Activated T-helper 17 cell treated with anti-CD3 and anti-CD28 coated beads, Interleukin-2, amount 50 U/mL, for 72 hours (primary cell): ENCODE measurements at regions not wholly inside any gene's neighbourhood (a gene's known extent, or its start where the extent isn't known, plus 50 kb on each side); places are given as distances from the start of the nearest gene placed in this dataset.

Source experiments
- ATAC-seq: fragments of 150-1000 bp; cut with Tn5 transposase; replicated peaks from 2 replicates; pipeline ENCODE4 v1.10.0; 2021; ENCODE audit warnings: mild to moderate bottlenecking, moderate library complexity
- H3K27ac Mint-ChIP-seq: one replicate; pipeline ENCODE4 v1.8.0; 2022; ENCODE audit warnings: mixed read lengths
- H3K27me3 Mint-ChIP-seq: one replicate; pipeline ENCODE4 v1.8.0; 2022; ENCODE audit warnings: mixed read lengths
- H3K36me3 Mint-ChIP-seq: one replicate; pipeline ENCODE4 v1.8.0; 2022; ENCODE audit warnings: low read depth, mild to moderate bottlenecking, mixed read lengths
- H3K4me1 Mint-ChIP-seq: one replicate; pipeline ENCODE4 v1.8.0; 2022; ENCODE audit warnings: mixed read lengths
- H3K4me3 Mint-ChIP-seq: one replicate; pipeline ENCODE4 v1.8.0; 2022; ENCODE audit warnings: mild to moderate bottlenecking, mixed read lengths
- H3K9me3 Mint-ChIP-seq: one replicate; pipeline ENCODE4 v1.8.0; 2022; ENCODE audit warnings: mixed read lengths

DNA sequence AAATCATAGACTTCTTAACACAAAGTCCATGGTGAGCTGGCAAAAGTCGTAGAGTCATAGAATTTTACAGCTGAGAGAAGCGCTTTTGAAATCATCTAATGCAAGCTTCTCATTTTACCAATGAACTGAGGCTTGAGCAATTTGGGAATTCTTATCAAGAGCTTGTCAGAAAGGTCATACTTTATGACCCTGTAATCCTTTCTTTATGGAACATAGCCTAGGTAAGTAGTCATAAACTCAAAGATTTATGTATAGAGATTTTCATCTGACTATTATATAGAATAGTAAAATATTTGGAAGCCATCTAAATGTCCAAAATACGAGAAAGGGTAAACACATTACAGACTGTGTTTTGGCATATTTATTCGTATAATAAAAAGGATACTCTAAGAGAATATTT is 563.5 kb downstream of the PCDH7 start:
- Mint-ChIP-seq H3K4me1 (no peaks in the 10 kb centered on the region), H3K27ac (no peak overlapping the region), H3K27me3 (no peaks in the 10 kb centered on the region), H3K36me3 (no peaks in the 10 kb centered on the region), H3K9me3 (peaks cover 14% of the 10 kb centered on the region), H3K4me3 (no peak overlapping the region)
- ATAC-seq: no peak

DNA sequence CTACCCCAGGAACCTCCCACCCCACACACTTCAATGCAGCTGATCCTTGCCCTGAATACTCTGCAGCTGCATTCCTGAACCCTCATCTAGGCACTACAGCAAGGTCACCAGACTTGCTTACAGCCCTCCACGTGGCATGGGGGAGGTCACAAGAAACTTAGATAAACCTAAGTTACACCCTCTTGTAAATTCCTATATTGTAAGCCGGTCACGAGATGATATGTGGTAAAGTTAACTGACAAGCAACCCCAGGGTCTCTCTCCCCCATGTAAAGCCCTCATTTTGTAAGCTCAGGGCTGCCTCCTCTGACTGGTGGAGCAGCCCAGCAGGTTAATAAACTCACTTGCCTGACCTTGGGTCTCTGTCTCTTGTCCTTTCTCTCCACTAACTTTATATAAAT is 570.7 kb downstream of the PCDH7 start:
- ATAC-seq: no peak
- Mint-ChIP-seq H3K4me1 (no peaks in the 10 kb centered on the region), H3K27ac (no peak overlapping the region), H3K27me3 (no peaks in the 10 kb centered on the region), H3K36me3 (no peaks in the 10 kb centered on the region), H3K4me3 (no peak overlapping the region), H3K9me3 (peaks cover 19% of the 10 kb centered on the region)

DNA sequence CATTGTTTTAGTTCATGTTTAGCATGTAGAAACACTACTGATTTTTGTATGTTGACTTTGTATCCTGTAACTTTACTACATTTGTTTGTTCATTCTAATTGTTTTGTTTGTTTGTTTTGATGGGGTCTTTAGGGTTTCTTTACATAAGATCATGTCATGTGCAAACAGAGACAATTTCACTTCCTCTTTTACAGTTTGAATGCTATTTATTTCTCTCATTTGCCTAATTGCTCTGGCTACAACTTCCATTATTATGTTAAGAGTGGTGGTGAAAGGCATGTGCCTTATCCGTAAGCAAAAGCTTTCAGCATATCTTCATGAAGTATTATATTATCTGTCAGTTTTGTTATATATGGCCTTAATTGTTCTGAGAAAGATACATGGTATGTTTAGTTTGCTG is 571.1 kb downstream of the PCDH7 start:
- no peaks in the 10 kb centered on the region for H3K27me3 Mint-ChIP-seq

DNA sequence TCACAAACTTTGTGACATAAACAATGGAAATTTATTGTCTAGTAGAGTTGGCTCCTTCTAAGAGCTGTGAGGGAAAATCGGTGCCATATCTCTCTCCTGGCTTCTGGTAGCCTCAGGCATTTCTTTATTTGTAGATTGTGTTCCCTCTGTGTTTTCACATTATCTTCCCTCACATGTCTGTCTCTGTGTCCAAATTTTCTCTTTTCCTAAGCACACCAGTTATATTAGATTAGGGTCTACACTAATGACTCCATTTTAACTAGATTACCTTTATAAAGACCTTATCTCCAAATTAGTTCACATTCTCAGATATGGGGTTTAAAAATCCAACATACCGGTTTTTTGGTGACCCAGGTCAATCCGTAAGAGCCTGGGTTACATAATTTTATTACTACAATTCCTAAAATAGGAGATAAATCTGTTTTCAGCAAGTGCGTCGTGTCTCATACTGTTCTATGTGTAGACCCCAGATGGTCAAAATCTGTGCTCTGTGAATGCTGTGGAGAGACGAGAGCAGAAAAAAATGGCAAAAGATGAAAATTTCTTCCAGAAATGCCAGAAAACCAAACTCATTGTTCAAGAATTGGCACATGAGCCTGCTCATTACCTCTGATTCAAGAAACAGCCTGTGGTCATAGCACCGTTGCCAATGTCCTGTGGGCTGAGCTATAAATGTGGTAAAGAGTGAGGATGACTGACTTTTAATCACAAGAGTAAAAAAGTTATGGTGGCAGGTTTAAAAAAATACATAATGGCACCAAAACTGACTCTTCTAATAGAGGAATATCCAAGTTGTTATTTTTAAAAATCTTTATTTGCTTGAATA is 574.7 kb downstream of the PCDH7 start:
- Mint-ChIP-seq H3K4me1 (no peaks in the 10 kb centered on the region), H3K9me3 (peaks cover 15% of the 10 kb centered on the region), H3K36me3 (no peaks in the 10 kb centered on the region), H3K4me3 (no peak overlapping the region), H3K27ac (no peak overlapping the region), H3K27me3 (no peaks in the 10 kb centered on the region)
- no peak for ATAC-seq

More for the DNA sequence above, 571.1 kb downstream of the PCDH7 start:
- peaks cover 19% of the 10 kb centered on the region for H3K9me3 Mint-ChIP-seq
- no peaks in the 10 kb centered on the region for H3K36me3 Mint-ChIP-seq
- no peaks in the 10 kb centered on the region for H3K4me1 Mint-ChIP-seq
- no peak for ATAC-seq
- no peak overlapping the region for H3K4me3 Mint-ChIP-seq
- no peak overlapping the region for H3K27ac Mint-ChIP-seq

DNA sequence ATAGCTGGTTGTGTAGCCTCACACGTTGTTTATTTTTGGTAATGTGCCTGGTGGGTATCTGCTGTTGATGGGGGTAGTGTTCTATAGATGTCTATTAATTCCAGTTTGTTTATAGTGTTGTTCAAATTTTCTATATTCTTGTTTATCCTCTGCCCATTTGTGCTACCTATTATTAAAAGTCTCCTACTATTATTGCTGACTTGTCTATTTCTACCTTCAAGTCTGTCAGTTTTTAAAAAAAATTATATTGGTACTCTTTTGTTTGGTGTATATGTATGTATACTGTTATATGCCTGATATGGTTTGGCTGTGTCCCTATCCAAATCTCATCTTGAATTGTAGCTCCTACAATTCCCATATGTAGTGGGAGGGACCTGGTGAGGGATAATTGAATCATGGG is 578.6 kb downstream of the PCDH7 start:
- no peaks in the 10 kb centered on the region for H3K4me1 Mint-ChIP-seq
- no peak overlapping the region for H3K27ac Mint-ChIP-seq
- ATAC-seq: no peak
- no peak overlapping the region for H3K4me3 Mint-ChIP-seq
- H3K36me3 Mint-ChIP-seq: no peaks in the 10 kb centered on the region
- H3K9me3 Mint-ChIP-seq: peaks cover 9% of the 10 kb centered on the region
- no peaks in the 10 kb centered on the region for H3K27me3 Mint-ChIP-seq

DNA sequence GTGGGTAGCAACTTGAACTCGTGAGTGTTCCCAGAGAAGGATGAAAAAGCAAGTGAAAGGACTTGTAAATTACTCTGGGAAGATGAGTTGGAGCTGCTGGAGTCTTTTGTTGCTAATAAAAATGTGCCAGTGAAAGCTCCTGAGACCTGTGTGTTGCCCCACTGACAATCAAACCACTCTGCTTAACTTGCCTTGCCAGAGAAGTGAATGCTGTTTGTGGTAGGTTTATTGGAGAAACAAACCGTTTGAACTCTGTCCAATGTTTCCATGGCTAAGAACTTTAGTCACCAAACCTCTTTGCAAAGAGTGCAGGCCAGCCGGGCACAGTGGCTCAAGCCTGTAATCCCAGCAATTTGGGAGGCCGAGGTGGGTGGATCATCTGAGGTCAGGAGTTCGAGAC is 586.9 kb downstream of the PCDH7 start:
- no peak overlapping the region for H3K4me3 Mint-ChIP-seq
- no peaks in the 10 kb centered on the region for H3K27me3 Mint-ChIP-seq
- H3K27ac Mint-ChIP-seq: no peak overlapping the region
- H3K4me1 Mint-ChIP-seq: no peaks in the 10 kb centered on the region
- H3K36me3 Mint-ChIP-seq: no peaks in the 10 kb centered on the region
- no peak for ATAC-seq
- peaks cover 17% of the 10 kb centered on the region for H3K9me3 Mint-ChIP-seq

DNA sequence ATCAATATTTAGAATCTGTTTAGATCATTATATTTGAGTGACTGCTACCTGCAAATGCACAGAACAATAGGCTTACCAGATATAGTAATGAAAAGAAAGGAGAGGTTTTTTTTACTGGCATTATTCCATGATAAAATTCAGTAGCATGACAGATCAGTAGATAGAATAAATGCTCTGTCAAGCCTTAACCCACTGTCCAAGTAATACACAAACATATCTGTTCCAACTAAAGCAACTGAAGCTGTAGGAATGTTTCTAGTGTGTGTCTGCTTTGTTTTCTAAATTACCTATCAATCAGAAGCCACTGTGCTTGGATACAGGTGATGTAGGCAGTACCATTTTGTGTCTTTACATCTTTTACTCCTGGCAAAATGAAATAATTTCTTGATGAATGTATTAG is 604.6 kb downstream of the PCDH7 start:
- Mint-ChIP-seq H3K4me1 (no peaks in the 10 kb centered on the region), H3K9me3 (peaks cover 9% of the 10 kb centered on the region), H3K27ac (no peak overlapping the region), H3K36me3 (no peaks in the 10 kb centered on the region), H3K27me3 (no peaks in the 10 kb centered on the region), H3K4me3 (no peak overlapping the region)
- no peak for ATAC-seq

DNA sequence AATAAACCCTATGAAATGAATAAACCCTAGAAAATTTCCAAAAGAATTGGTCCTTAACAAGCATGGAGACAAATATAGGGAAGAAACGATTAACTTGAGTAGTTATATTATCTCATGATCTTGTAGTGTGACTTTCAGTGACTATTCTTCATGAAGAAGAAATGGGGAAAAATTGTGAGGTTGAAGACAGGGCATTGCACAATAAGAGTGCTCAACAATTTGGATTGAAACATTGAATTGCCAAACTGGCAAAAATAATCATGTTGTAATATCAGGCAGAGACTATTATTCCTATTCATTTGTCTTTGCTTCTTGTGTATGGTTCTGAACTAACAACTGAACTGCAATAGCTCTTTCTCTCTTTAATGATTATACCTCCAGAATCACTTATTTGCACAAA is 605.1 kb downstream of the PCDH7 start:
- ATAC-seq: no peak
- H3K9me3 Mint-ChIP-seq: peaks cover 9% of the 10 kb centered on the region
- no peak overlapping the region for H3K27ac Mint-ChIP-seq
- no peaks in the 10 kb centered on the region for H3K4me1 Mint-ChIP-seq
- no peak overlapping the region for H3K4me3 Mint-ChIP-seq
- H3K36me3 Mint-ChIP-seq: no peaks in the 10 kb centered on the region
- H3K27me3 Mint-ChIP-seq: no peaks in the 10 kb centered on the region

DNA sequence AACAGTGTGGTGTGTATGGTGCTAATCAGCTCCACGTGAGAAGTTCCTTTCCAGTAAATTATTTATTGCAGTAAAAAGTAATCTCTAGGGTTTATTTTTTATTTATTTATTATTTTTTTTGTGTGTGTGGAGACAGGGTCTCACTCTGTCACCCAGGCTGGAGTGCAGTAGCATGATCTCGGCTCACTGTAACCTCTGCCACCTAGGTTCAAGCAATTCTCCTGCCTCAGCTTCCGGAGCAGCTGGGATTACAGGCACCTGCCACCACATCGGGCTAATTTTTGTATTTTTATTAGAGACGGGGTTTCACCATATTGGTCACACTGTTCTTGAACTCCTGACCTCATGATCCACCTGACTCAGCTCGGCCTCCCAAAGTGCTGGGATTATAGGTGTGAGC is 606.9 kb downstream of the PCDH7 start:
- Mint-ChIP-seq H3K4me1 (no peaks in the 10 kb centered on the region), H3K27me3 (no peaks in the 10 kb centered on the region), H3K4me3 (no peak overlapping the region), H3K27ac (no peak overlapping the region), H3K36me3 (no peaks in the 10 kb centered on the region), H3K9me3 (peaks cover 4% of the 10 kb centered on the region)
- ATAC-seq: no peak

DNA sequence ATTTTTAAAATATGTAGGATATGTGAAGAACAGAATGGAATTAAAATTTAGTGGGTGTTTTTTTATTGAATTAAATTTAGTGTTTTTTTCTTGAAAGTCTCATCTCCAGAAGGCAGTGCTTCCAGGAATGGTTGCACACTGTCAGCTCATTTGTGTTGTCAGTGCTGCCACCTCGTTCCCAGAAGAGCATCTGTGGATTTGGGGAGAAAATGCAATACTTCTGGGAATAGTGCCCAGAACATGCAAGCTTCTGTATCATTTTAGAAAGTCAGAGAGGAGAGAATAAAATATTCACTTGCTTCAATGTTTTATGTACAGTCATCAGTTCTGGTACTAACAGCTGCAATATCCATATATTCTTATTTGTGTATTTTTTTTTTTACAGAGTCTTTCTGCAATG is 608.8 kb downstream of the PCDH7 start:
- H3K36me3 Mint-ChIP-seq: no peaks in the 10 kb centered on the region
- ATAC-seq: no peak
- no peaks in the 10 kb centered on the region for H3K4me1 Mint-ChIP-seq
- H3K9me3 Mint-ChIP-seq: no peaks in the 10 kb centered on the region
- H3K27ac Mint-ChIP-seq: no peak overlapping the region
- no peak overlapping the region for H3K4me3 Mint-ChIP-seq
- no peaks in the 10 kb centered on the region for H3K27me3 Mint-ChIP-seq

DNA sequence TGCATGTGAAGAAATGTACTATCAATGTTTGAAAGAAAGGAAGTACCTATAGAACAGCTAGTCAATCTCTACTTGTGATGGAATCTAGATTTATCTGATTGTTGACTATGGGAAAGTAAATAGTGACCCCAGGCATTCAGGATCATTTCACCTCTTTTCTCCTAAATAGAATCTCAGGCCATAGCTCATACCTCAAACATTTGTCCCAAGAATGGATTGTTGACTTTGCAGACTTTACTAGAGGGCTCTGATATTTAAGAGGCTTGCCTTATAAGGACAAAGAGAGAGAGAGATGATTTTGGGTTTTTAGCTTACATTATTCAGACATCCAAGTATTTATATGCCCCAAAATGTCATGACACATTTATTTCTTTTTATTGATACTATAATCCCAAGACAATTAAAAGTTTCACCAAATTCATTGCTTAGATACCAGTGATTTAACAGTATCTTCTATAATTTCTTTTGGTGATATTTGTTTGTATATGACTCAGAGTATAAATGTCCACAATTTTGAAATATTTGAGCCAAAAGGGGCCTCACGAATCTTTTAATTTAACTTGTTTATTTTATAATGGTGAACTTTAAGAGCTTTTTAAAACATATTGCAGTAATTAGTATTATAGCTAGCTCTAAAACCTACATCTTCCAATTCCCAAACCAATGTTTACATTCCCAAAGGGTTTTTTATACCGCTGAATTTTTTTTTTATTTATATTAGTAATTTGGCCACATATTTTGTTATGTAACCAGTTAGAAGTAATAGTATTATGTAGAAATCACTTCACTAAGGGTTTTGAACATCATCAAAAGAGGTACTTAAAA is 614.1 kb downstream of the PCDH7 start:
- H3K9me3 Mint-ChIP-seq: peaks cover 3% of the 10 kb centered on the region
- no peaks in the 10 kb centered on the region for H3K4me1 Mint-ChIP-seq
- ATAC-seq: no peak
- no peak overlapping the region for H3K4me3 Mint-ChIP-seq
- H3K36me3 Mint-ChIP-seq: no peaks in the 10 kb centered on the region
- H3K27me3 Mint-ChIP-seq: no peaks in the 10 kb centered on the region
- no peak overlapping the region for H3K27ac Mint-ChIP-seq

DNA sequence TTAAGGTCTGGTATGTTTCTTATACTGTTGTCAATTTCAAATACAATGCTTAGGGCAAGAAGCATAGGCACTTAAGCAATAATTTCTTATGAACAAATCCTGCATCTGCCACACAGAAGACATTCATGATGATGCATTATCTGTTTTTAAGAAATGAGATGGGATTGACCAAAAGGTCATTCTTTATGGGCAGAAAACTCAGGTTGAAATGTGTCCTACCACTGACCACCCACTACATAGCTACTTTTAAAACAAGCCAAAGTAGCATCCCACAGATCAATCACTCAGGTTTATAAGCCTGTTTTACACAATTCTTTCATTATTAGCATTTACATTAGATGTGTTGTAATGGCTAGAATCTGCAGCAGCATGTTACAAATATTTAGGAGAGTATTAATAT is 617.8 kb downstream of the PCDH7 start:
- Mint-ChIP-seq H3K4me1 (no peaks in the 10 kb centered on the region), H3K36me3 (no peaks in the 10 kb centered on the region), H3K27ac (no peak overlapping the region), H3K4me3 (no peak overlapping the region), H3K9me3 (peaks cover 15% of the 10 kb centered on the region), H3K27me3 (no peaks in the 10 kb centered on the region)
- no peak for ATAC-seq

DNA sequence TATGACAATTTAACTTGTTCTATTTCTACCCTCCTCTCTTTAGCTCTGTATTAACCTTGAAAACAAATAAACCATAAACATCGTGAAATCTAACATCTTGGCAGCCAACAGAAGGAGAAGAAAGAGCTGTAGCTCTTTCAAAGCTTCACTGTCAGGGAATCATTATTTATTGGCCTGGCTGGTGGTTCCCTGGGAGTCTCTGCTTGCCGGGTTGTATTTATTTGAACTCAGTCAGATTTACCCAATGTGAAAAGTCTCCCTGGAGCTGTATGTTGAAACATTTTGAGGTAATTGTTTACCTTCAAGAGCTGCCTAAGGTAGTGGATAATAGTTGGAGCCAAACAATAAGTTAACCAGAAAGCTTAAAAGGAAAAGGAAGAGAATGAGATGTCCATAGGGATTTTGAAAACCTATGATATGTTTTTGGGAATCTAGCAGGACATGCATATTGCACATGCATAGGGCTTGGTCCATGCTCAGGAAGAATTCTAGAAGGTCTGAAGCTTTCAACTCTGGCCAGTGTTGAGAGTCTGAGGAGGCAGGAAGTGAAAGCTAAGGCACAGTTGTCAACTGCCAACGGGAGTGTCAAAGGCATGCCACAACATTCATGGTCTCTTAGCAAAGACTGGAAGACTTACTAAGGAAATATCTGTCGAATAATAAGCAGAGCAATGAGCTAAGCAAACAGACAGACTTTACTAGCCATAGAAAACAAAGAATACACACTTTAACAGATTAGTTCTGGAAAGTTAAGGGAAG is 621.6 kb downstream of the PCDH7 start:
- Mint-ChIP-seq H3K27ac (no peak overlapping the region), H3K4me3 (no peak overlapping the region), H3K4me1 (no peaks in the 10 kb centered on the region), H3K36me3 (no peaks in the 10 kb centered on the region), H3K9me3 (peaks cover 15% of the 10 kb centered on the region), H3K27me3 (no peaks in the 10 kb centered on the region)
- ATAC-seq: no peak

DNA sequence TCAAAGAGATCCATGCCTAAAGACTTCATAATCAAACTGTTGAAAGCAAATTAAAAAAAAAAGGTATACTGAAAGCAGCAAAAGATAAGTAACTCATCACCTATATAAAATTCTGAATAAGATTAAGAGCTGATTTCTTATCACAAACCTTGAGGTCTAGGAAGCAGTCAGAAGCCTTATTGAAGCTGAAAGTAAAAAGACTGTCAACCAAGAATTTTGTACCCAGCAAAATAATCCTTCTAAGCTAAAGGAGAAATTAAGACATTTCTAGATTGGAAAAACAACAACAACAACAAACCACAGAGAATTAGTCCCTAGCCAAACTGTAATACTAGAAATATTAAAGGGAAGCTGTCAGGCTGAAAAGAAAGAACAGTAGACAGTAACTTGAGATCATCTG is 622.9 kb downstream of the PCDH7 start:
- no peaks in the 10 kb centered on the region for H3K36me3 Mint-ChIP-seq
- no peaks in the 10 kb centered on the region for H3K27me3 Mint-ChIP-seq
- no peak for ATAC-seq
- no peak overlapping the region for H3K27ac Mint-ChIP-seq
- H3K4me1 Mint-ChIP-seq: no peaks in the 10 kb centered on the region
- peaks cover 12% of the 10 kb centered on the region for H3K9me3 Mint-ChIP-seq
- no peak overlapping the region for H3K4me3 Mint-ChIP-seq

DNA sequence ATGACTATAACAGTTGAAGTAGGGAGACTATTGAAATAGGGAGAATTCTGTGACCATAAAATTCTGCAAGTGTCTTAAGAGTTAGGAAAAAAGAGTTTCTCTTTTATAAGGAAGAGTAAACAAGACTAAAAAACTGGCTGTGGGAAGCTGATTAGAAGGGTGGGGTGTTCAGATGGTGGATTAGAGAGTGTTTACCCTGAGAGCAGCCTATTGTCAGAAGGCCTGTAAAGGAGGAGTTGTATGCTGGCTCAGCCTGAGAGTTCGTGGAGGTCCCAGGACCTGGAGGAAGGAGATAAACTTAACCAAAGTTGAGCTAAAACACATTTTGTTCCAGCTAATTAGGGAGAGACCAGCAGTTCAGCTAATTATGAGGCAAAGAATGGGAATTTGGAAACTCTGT is 629.7 kb downstream of the PCDH7 start:
- H3K27ac Mint-ChIP-seq: no peak overlapping the region
- H3K4me1 Mint-ChIP-seq: no peaks in the 10 kb centered on the region
- no peaks in the 10 kb centered on the region for H3K36me3 Mint-ChIP-seq
- no peak for ATAC-seq
- no peaks in the 10 kb centered on the region for H3K27me3 Mint-ChIP-seq
- H3K4me3 Mint-ChIP-seq: no peak overlapping the region
- H3K9me3 Mint-ChIP-seq: peaks cover 4% of the 10 kb centered on the region
